IPS DF 19.7 (cell line): ENCODE measurements at regions not wholly inside any gene's neighbourhood (a gene's known extent, or its start where the extent isn't known, plus 50 kb on each side); places are given as distances from the start of the nearest gene placed in this dataset.

Experiments used
- DNase-seq: peaks from one replicate; pipeline ENCODE4 v3.0.0-alpha.2; 2013; ENCODE audit warnings: low read depth, low spot score

GRCh38 chr4:127579821-127580220, 52.9 kb upstream of the INTU start:
- DNase-seq: no peak

GRCh38 chr4:127580300-127580699, 52.5 kb upstream of the INTU start:
- DNase-seq: no peak

- no peak for DNase-seq
Measured at GRCh38 chr4:127580891-127581290, 51.9 kb upstream of the INTU start.
